GM18505 (cell line): ENCODE measurements at regions not wholly inside any gene's neighbourhood (a gene's known extent, or its start where the extent isn't known, plus 50 kb on each side); places are given as distances from the start of the nearest gene placed in this dataset.
"Not testable (repeated sequence)": the region's sequence is repeated elsewhere in the genome, so short reads cannot be mapped to it uniquely, and the experiment has no call there.

ENCODE experiments used
- ATAC-seq: cut with Tn5 transposase; IDR thresholded peaks from one replicate; pipeline ENCODE4 v1.9.1; 2021; ENCODE audit not compliant: unreplicated experiment
- POLR2A ChIP-seq: IDR thresholded peaks from 4 replicates; pipeline ENCODE4 v1.6.1; 2011; ENCODE audit warnings: borderline replicate concordance; ENCODE audit not compliant: insufficient read depth, insufficient read length; ENCODE audit errors: extremely low read depth

- no peak for ATAC-seq
- no peak for TF ChIP-seq POLR2A
Measured at GRCh38 chr13:58472483-58472882, 840.9 kb downstream of the PCDH17 start.

GRCh38 chr13:58474581-58474980 lies 843.0 kb downstream of the PCDH17 start:
- ATAC-seq: no peak
- no peak for TF ChIP-seq POLR2A

GRCh38 chr13:58476206-58476918 lies 844.8 kb downstream of the PCDH17 start:
- TF ChIP-seq POLR2A: no peak
- no peak for ATAC-seq

GRCh38 chr13:58478858-58479257 lies 847.3 kb downstream of the PCDH17 start:
- TF ChIP-seq POLR2A: no peak
- no peak for ATAC-seq

- no peak for TF ChIP-seq POLR2A
- ATAC-seq: no peak
Measured at GRCh38 chr13:58480061-58480460, 848.5 kb downstream of the PCDH17 start.

- ATAC-seq: no peak
- no peak for TF ChIP-seq POLR2A
Measured at GRCh38 chr13:58488251-58488650, 856.7 kb downstream of the PCDH17 start.

- TF ChIP-seq POLR2A: no peak
- no peak for ATAC-seq
Measured at GRCh38 chr13:58495668-58496067, 864.1 kb downstream of the PCDH17 start.

- no peak for TF ChIP-seq POLR2A
- no peak for ATAC-seq
Measured at GRCh38 chr13:58500938-58501337, 869.4 kb downstream of the PCDH17 start.

GRCh38 chr13:58504202-58504700 lies 872.7 kb downstream of the PCDH17 start:
- not testable (repeated sequence) for ATAC-seq

- not testable (repeated sequence) for ATAC-seq
Measured at GRCh38 chr13:58505262-58505920, 873.8 kb downstream of the PCDH17 start.

GRCh38 chr13:58528351-58528750 lies 896.8 kb downstream of the PCDH17 start:
- no peak for TF ChIP-seq POLR2A
- ATAC-seq: no peak

GRCh38 chr13:58531614-58532013 lies 900.1 kb downstream of the PCDH17 start:
- TF ChIP-seq POLR2A: no peak

GRCh38 chr13:58542530-58542929 lies 911.0 kb downstream of the PCDH17 start:
- no peak for ATAC-seq
- no peak for TF ChIP-seq POLR2A

More at GRCh38 chr13:58531614-58532013, 900.1 kb downstream of the PCDH17 start:
- ATAC-seq: no peak

GRCh38 chr13:58547419-58547818 lies 915.9 kb downstream of the PCDH17 start:
- TF ChIP-seq POLR2A: no peak
- ATAC-seq: no peak

GRCh38 chr13:58566176-58566575 lies 934.6 kb downstream of the PCDH17 start:
- no peak for TF ChIP-seq POLR2A
- no peak for ATAC-seq

GRCh38 chr13:58573743-58574142 lies 942.2 kb downstream of the PCDH17 start:
- no peak for ATAC-seq
- no peak for TF ChIP-seq POLR2A
